ENCODE measurements at regions not wholly inside any gene's neighbourhood (a gene's known extent, or its start where the extent isn't known, plus 50 kb on each side); places are given as distances from the start of the nearest gene placed in this dataset.
"Not testable (repeated sequence)": the region's sequence is repeated elsewhere in the genome, so short reads cannot be mapped to it uniquely, and the experiment has no call there.

DNA sequence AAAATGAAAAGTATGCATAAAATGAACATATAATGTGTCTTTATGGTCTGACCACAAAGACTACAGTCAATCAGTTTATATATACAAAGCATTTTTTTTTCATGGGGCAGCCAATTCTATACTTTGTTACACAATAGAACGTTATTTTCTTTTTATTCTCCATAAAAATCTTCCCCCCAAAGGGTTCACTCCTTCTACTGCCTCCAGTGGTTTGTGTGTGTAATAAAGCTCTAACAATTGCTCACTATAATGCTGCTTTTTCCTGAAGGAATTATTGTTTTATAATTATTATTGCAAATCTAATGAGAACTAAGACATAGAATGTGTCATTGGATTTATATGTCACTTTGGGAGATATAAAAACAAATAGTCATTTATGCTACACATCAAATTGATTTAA lies 664.1 kb upstream of the PABPC4L start:
- no peak for DNase-seq

DNA sequence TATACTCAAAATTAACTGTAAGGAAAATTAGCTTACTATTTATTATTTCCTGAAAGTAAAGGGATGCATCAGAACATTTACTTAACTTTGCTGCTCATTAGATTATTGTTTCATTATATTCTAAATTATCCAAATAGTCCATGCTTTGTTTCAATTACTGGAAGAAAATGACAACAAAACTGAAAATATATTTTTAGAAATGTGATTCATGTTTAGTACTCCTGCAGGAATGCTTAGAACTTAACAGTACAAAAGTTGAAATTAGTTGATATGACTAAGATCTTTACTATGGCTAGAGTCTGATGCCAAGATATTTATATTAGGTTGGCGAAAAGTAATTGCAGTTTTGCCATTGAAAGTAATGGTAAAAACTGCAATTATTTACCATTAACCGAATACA lies 660.5 kb upstream of the PABPC4L start:
- DNase-seq = no peak

DNA sequence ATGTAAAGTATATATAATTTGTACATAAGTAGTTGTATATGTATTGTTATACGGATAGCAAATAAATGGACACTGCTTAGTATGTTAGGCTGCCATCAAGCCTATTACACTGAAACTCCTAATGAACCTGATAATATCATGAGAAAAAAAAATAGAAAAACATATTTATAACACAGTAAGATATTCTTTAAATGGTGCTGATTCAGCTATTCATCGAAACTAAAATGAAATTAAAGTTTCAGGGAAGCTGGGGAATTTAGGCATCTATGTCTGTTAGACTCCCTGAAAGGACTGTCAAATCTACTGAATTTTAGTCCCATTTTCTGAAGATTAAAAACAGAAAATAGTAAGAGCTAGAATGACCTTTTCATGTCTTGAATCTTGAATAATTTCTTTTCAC lies 647.1 kb upstream of the PABPC4L start:
- DNase-seq = no peak

DNA sequence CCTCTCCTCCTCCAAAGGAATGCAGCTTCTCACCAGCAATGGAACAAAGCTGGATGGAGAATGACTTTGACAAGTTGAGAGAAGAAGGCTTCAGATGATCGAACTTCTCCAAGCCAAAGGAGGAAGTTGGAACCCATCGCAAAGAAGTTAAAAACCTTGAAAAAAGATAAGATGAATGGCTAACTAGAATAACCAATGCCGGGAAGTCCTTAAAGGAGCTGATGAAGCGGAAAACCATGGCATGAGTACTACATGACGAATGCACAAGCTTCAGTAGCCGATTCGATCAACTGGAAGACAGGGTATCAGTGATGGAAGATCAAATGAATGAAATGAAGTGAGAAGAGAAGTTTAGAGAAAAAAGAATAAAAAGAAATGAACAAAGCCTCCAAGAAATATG lies 629.2 kb upstream of the PABPC4L start:
- DNase-seq = not testable (repeated sequence)

DNA sequence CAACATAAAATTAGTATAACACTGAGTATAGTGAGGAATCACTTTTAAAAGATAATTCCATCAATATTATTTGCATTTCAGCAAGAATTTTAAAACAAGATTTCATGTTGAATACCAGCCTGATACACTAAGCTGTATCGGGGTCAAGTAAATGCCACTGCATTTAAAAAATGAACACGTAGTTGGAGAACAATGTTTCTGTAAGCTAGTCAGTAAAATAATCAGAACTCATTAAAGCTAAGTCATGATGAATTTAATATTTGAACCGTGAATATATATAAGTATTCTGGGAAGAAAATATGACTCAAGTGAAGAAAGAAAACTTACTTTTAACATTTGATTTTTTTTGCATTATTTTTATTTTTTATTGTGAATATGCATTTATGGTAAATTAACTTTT lies 611.0 kb upstream of the PABPC4L start:
- DNase-seq = no peak

DNA sequence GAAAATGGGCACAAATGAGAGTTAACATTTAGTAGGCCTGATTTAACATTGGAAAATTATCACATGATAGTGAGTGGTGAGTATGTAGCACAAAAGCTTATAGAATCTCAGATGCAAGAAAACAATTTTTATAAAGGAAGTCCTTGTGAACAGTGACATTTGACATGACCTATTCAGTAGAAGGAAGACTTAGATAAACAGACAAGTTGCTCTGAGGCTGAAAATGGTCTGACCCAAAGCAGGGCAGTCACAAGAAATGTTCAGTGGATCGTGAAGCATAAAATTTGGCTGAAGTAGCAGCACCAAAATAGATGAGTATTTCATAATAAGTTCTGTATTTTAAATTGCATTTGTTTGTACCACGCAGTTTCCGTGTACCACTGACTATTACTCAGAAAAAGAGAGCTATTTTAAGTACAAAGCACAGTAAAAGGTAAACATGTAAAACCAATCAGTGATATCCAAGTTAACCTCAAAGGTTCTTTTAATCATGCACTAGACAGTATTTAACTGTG lies 605.7 kb upstream of the PABPC4L start:
- DNase-seq = no peak

DNA sequence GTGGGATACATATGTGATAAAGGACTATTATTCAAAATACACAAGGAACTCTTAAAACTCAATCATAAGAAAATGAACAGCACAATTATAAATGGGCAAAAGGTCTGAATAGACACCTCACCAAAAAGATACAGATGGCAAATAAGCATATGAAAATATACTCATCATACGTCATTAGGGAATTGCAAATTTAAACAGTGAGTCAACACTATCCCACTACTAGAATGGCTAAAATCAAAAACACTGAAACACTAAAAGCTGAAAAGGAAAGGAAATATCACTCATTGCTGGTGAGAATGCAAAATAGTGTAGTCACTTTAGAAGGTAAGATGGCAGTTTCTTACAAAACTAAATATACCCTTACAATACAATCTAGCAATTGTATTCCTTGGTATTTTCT lies 597.0 kb upstream of the PABPC4L start:
- no peak for DNase-seq

DNA sequence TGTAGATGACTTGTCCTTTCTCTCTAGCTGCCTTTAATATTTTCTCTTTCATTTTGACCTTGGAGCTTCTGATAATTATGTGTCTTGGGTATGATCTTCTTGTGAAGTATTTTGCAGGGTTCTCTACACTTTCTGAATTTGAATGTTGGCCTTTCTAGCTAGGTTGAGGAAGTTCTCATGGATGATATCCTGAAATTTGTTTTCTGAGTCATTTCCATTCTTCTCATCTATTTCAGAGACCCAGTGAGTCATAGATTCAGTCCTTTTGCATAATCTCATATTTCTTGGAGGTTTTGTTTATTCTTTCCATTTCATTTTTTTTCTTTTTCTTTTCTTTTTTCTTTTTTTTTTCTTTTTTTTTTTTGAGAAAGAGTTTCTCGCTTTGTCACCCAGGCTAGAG lies 585.7 kb upstream of the PABPC4L start:
- DNase-seq = no peak

DNA sequence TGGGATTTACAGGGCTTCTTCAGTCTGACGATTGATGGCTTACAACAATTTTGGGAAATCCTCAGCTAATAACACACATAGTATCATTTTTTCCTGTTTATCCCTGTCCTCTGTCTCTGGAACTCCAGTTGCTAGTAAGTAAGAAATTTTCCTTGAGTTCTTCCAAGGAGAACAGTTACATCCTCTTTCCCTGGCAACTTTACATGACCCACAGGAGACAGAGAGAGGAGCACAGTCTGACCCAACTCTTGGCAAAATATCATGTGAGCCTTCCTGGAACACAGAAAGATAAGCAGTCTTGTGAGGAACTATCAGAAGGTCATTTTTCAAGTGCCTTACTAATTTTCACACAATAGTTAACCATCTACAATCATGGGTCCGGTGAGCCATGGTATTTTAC lies 578.7 kb upstream of the PABPC4L start:
- DNase-seq = no peak

DNA sequence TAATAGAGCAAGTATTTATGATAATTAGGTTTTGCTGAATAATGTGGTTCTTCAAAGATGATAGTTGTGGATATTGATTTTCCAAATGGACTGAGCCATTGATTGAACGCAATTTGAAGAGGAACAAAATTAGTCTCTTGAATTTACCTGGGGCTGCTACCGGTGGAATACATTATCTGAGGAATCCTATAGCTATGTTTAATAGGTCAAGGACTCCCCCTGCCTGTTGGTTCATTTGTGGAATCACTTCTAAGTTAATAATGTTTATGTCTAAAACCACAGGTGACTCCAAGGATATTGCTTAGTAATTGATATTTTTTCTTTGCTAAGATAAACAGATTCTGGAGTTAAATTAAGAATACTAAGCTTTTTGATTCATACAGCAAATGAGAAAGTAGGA lies 576.0 kb upstream of the PABPC4L start:
- DNase-seq = no peak

DNA sequence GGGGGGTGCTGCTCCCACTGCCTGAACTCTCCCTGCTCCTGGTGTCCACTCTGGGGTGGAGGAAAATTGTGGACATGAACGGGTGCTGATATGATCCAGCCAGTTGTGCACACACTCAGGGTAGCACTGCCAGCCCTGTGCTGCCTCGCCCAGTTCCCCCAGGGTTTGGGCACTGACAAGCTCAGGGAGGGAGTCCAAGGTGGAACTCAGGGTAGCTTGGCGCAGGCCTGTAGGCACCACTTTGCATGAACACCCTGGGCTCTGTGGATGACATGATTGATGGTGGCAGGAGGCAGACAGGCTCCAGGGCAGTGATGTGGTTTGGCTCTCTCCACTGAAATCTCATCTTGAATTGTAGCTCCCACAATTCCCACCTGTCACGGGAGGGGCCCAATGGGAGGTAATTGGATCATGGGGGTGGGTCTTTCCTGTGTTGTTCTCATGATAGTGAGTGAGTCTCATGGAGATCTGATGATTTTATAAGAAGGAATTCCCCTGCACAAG lies 572.0 kb upstream of the PABPC4L start:
- no peak for DNase-seq

DNA sequence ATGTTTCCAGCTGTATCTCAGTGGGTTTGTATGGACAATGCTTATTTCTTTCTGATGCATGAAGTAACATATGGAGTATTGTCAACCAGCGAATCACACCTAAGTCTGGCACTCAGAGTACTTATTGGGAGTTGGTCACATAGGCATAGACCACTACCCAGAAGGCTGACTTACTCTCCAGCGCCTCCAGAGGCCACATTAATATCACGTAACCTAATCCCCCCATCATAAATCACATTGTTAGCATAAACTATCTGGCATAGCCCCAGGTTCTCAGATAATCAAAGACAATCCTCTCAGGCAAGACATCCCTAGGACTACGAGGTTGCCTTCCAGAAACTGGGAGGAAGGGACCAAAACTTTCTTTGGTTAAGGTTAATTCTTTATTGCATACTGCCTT lies 560.5 kb upstream of the PABPC4L start:
- DNase-seq = no peak

DNA sequence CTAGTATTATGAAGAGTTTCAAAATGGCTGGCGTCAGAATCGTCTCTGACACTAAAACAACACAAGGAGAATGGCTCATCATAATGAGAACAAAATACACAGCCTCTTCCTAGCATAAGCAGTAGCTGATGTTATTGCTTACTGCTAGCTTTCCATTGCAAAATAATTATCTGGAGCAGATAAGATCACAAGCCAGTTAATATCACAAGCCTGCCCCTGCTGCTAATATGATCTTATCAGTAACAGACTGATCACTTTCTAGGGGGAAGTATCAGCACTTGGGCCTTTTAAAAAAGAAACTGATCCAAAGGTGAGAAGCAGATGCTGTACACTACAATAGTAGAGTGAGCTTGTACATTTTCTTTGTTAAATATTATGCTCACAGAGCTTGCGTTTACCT lies 554.8 kb upstream of the PABPC4L start:
- DNase-seq = no peak

DNA sequence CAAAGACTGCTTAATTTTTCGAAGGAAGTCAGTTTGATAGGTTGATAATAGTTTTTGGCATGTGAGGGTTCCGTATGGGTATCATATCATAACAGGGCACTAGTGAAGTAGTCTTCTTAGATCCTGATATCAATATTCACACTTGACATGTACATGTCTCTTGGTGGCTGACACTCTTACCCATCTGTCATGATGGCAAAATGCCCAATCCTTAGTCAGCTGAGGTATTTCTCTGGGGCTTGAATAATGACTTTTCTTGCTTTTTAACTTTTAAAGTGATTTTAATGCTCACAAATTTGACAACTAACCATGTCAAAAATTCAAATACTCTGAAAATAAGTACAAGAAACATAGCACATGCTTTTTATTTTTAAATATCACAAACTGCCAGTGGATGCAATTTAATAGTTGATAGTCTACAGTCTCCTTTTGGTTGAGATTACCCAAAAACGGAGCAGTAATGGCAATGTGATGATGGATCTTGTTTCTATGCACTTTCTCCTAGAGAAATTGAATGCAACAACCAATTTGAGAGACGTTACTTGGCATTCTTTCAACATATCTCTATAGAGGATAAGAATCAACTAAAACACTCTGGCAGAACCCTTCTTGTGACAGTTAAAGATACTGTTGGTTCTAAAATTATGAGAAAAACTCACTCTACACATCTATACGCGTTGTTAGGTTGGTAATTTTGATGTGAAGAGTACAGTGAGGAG lies 552.9 kb upstream of the PABPC4L start:
- no peak for DNase-seq

DNA sequence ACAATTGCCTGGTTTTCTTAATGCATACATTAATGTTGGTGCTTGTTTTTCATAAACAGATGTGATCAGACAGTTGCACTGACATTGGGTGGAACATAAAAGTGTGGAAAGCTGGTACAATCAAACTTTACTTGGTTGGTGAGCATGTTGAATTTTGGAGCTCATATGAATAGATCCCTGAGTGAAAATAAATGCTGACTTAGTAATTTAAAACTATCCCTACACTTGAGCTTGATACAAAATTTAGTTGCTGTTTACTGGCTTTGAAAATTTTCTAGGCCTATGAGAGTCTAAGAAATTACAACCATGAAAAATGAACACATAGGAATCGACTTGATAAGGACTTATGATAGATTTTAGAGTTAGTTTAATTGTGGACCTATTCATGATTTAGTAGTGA lies 551.8 kb upstream of the PABPC4L start:
- no peak for DNase-seq

DNA sequence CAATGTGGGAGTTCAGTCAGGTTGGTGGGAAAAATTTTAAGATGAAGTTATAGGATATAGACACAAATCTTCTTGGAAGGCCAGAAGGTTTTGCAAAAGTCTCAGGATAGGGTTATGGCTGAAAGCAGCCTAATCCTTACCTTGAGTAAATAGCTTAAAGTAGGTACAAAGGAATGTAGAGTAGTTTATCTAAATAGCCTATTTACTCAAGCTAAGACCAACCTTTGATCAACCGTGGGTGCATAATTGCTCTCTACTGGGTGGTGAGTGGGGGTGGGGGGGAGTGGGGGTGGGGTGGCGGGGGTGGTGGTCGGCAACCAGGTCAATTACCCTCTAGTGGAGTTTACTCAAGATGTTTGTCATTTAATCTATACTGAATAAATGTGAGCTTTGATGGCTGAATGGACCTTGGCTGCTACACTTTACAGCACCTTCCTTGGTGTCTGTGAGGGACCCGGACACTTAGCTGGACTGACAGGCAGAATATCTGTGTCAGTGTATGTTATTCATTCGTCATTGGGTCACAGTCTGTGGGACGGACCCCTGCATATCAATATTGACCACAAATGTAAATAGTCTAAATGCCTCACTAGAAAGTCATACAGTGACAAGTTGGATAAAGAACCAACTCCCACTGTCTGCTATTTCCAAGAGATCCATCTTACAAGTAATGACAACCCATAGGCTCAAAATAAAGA lies 545.7 kb upstream of the PABPC4L start:
- no peak for DNase-seq

DNA sequence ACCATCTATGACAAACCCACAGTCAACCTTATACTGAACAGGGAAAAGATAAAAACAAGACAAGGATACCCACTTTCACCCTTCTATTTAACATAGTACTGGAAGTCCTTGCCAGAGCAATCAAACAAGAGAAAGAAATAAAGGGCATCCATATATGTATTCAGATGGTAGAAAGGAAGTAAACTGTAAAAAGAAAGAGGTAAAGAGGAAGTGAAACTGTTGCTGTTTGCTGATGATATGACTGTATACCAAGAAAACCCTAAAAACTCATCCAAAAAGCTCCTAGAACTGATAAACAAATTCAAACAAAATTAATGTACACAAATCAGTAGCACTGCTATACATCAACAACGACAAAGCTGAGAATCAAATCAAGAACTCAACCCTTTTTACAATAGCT lies 538.7 kb upstream of the PABPC4L start:
- DNase-seq = no peak

DNA sequence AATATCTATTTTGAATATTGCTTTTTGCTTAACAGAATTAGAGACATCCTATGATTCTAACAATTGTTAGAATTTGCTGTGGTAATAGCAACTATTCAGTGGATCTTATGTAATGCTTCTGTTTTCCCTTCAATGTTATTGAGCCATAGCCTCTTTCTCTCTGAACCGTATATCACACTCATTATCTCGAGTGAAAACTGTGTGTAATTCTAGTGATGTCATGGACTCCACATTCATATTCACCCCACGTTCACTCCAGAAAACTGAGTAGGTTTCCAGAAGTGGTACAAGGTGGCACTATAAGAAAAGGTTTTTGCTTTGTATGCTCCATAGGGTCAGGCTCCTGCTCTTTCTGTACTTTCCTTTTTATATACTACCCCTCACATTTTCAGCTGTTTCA lies 534.3 kb upstream of the PABPC4L start:
- no peak for DNase-seq

DNA sequence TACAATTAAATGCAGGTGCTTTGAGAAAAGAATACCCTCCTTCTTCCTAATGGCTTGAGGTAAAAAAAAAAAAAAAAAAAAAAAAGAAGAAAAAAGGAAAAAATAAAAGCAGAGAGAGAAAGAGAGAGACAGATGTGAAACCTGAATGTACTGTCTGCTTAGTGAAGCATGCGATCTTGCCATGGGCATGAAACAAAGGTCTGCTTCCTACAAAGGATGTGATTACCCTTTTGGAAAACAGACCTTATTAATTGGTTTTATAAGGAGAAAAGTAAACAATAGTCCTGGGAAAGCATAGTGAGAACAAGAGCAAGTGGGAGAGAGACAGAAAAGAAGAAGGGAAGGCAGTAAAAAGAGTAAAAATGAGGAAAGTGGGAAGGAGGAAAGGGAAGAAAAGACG lies 526.1 kb upstream of the PABPC4L start:
- DNase-seq = no peak

DNA sequence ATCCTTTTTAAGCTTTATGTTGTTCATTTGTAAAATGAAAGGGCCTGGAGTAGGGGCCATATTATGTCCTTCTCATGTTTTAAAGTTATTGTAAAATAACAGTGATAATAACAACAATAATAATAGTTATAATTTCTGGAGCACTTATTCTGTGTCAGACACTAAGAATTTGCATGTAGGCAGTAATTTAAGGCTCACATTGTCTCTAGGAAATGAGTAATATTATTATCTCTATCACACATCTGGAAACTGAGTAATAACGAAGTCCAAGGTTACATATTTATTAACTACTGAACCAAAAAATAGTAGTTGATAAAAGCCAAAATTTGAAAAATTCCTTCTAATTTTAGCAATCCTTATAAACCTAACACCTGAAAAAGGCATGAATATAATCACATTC lies 520.7 kb upstream of the PABPC4L start:
- DNase-seq = no peak

DNA sequence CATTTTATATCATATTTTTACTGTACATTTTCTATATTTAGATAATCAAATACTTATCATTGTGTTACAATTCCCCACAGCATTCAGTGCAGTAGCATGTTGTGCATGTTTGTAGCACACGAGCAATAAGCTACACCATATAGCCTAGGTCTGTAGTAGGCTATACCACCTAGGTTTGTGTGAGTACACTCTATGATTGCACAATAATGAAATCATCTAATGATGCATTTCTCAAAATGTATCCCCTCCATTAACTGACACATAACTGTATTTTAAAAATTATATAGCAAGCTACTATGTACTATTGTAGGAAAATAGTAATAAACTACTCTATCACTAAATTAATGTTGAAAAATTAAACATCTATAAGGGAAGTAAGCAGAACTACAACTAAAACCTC lies 518.4 kb upstream of the PABPC4L start:
- no peak for DNase-seq

DNA sequence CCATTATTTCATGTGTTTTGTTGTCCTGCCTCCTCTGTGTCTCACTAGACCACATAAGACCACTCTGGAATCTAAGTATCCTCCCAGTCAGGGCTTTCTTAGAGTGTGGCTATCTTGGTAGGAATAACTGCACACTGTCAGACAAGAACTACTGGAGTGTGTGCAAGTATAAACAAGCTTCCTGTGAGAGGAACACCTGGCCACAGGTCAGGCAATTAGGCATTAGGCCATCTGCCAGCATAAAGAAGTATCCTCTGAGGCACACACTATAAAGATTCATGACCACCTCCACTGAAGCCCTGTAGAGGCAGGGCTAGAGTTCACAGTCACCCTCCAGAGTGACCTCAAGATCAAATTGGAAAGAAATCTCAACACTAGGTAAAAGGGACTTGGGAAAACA lies 507.0 kb upstream of the PABPC4L start:
- no peak for DNase-seq

DNA sequence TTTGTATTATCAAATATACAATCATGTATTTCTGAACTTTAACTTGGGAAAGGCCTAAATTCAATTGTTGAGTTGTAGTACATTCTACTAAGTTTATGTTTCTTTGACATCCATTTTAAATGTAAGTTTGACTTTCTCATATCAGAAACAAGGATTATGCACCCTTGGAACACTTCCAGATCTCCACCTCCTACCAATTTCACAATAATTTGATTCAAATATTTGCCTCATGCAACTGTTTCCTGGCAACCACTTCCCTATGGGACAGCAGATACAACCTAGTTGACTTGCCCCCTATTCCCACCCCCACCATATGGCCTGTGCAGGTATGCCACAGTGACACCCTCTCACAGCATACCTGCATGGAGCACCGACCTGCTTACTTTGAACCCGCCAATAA lies 506.4 kb upstream of the PABPC4L start:
- no peak for DNase-seq

DNA sequence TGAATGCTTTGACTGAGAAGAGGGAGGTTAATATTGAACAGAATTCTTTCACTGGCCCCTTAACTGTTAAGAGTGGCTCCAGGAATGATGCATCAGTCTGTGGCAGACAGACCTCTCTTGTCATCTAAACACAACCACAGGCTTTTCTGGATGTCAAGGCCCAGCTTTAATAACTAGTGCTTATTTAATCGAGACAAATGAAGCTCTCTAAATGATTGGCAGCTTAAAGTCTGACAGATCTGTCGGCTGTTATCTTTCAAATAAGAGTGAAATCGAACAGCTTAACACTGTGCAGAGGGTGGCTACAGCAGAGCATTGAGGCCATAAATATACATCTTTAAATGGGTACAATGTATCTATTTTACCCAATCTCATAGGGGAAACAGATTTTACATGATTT lies 500.8 kb upstream of the PABPC4L start:
- no peak for DNase-seq

Data from occipital lobe (tissue), 1 donor.